ENCODE measurements at regions not wholly inside any gene's neighbourhood (a gene's known extent, or its start where the extent isn't known, plus 50 kb on each side); places are given as distances from the start of the nearest gene placed in this dataset.
"Not testable (repeated sequence)": the region's sequence is repeated elsewhere in the genome, so short reads cannot be mapped to it uniquely, and the experiment has no call there.

DNA sequence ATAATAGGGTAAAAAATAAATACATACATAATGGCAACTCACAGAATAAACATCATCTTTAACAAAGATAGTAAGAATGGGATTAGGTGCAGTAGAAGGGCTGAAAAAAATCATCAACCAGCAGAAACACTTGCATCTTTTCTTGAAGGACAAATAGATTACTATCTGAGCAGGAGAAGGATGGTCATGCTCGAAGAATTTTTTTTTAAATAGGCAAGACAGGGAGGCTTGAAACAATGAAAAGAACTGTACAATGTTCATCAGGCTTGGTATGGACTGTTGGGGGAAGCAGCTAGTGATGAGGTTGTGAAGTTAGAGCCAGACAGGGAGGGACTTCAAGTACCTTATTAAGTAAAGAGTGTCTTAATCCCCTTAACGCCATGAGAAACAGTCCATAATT, 167.4 kb upstream of the LDB2 start:
- no peak for DNase-seq (ENCODE audit: low read depth, low spot score)

DNA sequence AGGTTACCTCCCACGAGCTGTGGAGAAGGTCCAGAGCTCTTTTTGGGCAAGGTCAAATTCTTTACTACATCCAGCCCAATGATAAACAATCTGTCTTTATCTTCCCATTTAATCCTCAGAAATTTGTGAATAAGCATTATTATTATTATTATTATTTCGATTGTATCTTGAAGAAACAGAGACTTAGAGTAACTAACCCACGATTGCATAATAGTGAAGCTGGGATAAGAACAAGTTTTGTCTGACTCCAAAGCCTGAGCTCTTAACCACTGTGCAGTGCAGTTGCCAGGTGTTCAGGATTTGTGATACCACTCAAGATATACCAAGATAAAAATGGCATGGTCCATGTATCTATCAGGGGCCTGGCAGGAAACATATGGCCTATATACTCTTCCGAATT, 166.5 kb upstream of the LDB2 start:
- no peak for DNase-seq (ENCODE audit: low read depth, low spot score)

DNA sequence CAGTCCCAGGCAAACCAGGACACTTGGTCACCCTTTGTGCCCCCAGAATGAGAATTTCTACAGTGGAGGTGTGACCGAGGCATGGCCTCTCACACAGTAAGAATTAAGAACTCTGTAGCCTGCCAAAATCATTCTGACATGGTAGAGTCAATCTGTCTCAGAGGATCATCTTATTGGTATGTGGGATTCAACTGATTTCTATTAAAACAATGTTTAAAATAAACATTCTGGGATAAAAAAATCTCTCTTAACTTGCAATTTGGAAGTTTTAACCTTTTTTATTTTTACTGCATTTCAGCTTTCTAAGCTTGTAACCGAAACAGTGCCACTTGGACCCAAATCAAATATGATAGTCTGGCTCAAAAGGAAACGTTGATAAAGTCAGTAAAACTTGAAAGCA, 165.4 kb upstream of the LDB2 start:
- DNase-seq (ENCODE audit: low read depth, low spot score): no peak

GRCh38 chr4:17060230-17060629, 161.8 kb upstream of the LDB2 start:
- no peak for DNase-seq (ENCODE audit: low read depth, low spot score)

DNA sequence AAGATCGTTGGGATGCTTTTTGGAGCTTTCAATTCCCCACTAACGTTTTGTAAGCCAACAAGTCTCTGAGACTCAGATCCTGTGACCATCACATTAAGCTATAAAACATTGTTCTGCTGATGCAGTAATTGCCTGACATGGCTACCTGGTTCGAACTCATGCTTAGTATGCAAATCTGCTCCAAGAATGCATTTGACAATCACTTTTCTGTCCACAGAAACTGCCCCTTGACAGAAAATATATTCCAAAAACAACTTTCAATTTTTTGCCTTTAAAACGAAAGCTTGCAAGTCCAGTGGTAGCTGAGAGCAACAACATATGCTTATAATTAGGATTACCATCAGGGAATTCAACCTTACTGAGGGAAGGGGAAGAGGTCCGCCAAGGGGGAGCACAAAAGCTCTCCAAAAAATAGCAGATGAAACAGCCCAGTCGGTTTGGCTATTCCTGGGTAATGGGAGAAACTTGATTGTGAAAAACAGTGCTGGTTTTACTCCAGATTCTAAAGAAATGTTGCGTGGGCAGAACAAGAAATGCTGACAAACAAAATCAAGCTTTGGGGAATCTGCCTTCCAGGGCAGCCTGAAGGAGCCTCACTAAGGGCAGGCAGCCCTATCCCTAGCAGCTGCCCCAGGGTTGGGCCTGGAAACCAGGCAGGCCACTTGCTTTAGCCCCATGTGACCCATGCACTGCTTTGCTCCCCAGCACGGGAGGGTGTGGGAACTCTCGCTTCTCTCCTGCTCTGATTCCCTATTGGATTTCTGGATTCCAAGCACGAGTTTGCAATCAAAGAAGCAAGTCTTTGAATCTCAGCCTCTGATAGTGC, 160.7 kb upstream of the LDB2 start:
- no peak for DNase-seq (ENCODE audit: low read depth, low spot score)

- no peak for DNase-seq (ENCODE audit: low read depth, low spot score)
Measured at GRCh38 chr4:17058536-17058915, 160.1 kb upstream of the LDB2 start.

GRCh38 chr4:17057035-17057434, 158.6 kb upstream of the LDB2 start:
- DNase-seq (ENCODE audit: low read depth, low spot score): no peak

DNA sequence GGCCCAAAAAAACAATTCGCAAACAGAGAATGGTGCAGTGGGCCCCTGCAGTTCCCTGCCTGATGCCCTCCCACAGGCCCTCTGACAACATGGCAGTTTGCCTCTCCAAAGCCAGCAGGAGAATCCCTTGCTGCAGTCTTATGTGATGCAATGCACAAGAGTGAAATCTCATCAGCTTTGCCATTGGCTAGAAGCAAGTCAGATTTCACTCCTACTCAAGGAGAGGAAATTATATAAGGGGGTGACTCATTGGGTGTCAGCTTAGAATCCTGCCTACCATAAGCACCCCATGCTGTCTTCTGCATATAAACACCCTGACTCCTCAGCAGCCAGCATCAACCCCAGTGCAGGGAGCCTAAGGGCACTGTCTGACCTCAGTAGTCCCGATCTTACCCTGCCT, 157.3 kb upstream of the LDB2 start:
- DNase-seq (ENCODE audit: low read depth, low spot score): no peak

GRCh38 chr4:17045866-17046265, 147.4 kb upstream of the LDB2 start:
- DNase-seq (ENCODE audit: low read depth, low spot score): no peak

GRCh38 chr4:17038510-17039176, 140.2 kb upstream of the LDB2 start:
- DNase-seq (ENCODE audit: low read depth, low spot score): no peak

DNA sequence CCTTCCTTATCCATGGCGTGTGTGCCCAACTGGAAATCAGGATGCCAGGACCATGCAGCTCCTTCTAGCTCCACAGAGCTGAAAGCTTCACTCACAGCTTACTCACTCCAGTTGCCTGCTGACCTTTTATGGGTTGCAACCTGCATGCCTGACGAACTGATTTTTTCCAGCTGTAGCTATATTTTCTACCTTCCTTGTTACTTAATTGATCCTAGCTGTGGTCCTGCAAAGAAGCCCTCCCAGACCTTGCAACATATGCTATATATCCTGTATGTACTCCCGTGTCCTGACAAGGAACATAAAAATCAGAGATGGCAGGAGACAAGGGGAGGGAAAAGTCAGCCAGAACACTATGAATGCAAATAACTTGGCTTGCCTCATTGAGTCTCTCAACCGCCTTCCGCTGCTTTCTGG, 135.3 kb upstream of the LDB2 start:
- DNase-seq (ENCODE audit: low read depth, low spot score): no peak

DNA sequence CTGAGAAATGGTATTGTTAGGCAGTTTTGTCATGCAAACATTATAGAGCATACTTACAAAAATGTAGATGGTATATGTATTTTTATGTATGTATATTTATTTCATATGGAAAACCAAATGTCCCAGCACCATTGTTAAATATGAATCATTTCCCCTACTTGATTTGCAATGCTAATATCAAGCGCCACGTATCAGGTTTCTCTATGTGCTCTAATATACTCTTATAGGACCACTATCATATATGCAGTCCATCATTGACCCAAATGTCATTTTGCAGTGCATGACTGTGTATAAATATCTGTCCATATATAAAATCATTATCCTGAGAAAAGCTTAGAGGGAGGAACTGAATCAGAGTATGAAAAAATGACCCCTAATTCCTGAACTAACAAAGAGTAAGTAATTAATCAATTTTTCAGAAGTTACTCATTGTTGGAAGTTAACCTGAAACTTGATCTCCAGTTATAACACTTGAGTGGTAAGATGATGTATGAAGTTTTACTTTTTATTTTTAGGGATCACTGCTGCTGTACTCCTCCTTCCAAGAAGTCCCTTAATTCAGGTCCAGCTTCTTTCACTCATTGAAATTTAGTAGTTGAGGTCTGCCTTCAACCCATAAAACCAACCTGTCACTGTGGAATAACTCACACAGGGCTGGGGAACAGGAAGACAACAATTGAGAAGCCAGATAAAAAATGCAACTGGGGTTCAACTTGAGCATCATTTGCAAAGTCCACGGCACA, 134.8 kb upstream of the LDB2 start:
- DNase-seq (ENCODE audit: low read depth, low spot score): no peak

DNA sequence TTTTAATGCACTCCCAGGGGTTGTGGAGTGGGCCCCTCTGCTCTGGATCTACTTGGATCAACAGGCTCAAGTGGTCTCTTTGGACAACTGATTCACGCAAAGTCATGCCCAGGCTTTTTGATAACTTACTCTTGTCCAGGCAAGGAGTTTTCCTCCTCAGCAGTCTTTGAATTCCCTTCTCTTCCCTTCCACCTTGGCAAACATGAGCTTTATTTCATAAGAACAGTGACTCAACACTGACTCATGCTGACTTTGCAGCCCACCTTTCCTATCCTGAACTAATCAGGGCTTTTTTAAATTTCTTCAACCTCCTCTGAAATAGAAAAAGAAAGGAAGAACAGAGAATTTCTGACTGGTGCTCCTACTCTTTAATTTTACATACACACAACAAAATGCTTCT, 132.1 kb upstream of the LDB2 start:
- DNase-seq (ENCODE audit: low read depth, low spot score): no peak

- DNase-seq (ENCODE audit: low read depth, low spot score): no peak
Measured at GRCh38 chr4:17029964-17030363, 131.5 kb upstream of the LDB2 start.

DNA sequence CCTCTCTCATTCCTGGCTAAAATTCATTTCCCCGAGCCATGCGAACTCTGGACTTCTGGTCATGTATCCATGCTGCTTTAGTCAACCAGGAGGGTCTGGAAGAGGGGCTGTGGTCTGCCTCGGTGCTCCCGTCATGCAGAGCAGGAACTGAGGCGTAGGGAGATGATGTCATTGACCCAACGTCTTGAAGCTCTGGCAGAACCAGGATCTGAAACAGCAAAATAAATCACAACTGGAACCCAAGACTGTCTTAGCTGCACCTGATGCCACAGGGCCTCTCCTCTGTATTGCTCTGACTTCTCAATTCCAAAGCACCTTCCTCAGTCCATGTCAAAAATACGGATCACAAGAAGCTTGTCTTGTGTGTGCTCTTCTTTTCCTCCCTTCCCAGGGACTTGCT, 131.0 kb upstream of the LDB2 start:
- no peak for DNase-seq (ENCODE audit: low read depth, low spot score)

- DNase-seq (ENCODE audit: low read depth, low spot score): no peak
Measured at GRCh38 chr4:17027495-17027894, 129.1 kb upstream of the LDB2 start.

- no peak for DNase-seq (ENCODE audit: low read depth, low spot score)
Measured at GRCh38 chr4:17024425-17024824, 126.0 kb upstream of the LDB2 start.

- no peak for DNase-seq (ENCODE audit: low read depth, low spot score)
Measured at GRCh38 chr4:17020901-17021300, 122.5 kb upstream of the LDB2 start.

DNA sequence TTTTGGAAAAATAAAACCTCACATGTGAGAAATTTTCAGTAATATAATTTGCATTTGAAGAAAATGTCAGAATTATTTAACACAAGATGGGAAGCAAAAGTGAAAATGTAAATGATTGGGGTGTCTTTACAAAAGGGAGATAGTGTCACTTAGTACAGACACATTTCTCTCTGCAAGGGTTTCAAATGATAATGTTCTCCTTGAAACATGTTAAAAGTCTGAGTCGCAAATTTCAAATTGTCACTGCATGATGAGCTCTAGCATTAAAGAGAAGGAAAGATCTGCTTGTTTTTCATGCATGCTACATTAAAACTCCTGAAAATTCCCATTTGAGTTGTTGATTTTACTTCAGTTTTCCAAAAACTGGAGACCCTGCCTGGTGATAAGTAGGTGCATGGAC, 122.0 kb upstream of the LDB2 start:
- no peak for DNase-seq (ENCODE audit: low read depth, low spot score)

- DNase-seq (ENCODE audit: low read depth, low spot score): not testable (repeated sequence)
Measured at GRCh38 chr4:17018621-17019020, 120.2 kb upstream of the LDB2 start.

GRCh38 chr4:17018013-17018412, 119.6 kb upstream of the LDB2 start:
- DNase-seq (ENCODE audit: low read depth, low spot score): no peak

DNA sequence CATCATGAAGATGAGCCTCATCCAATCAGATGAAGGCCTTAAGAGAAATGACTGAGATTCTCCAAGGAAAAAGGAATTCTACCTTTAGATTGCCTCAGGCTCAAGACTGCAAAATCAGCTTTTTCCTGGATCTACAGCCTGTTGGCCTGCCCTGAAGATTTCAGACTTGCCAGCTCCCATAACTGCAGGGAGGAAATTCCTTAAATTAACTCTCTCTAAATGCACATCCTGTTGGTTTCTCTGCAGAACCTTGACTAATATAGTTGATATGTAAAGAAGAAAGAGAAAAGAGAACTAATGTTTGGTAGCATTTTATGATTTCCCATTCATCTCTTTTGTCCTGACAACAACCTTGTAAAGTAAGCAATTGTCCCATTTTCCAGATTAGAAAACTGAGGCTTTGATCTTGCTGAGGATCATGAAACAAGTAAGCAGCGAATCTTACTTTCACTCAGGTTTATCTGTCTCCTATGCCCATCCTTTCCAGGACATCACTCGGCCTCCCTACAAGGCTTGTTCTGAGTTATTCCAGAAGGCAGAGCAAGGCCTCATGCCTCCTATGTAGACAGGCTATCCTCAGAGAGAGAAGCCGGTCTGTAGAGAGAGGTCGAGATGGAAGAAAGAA, 115.0 kb upstream of the LDB2 start:
- DNase-seq (ENCODE audit: low read depth, low spot score): no peak

Measured in activated naive CD8-positive, alpha-beta T cell treated with anti-CD3 and anti-CD28 coated beads, Interleukin-2, amount 50 U/mL, for 16 hours (primary cell).